ENCODE measurements at regions not wholly inside any gene's neighbourhood (a gene's known extent, or its start where the extent isn't known, plus 50 kb on each side); places are given as distances from the start of the nearest gene placed in this dataset.
"Not testable (repeated sequence)": the region's sequence is repeated elsewhere in the genome, so short reads cannot be mapped to it uniquely, and the experiment has no call there.

DNA sequence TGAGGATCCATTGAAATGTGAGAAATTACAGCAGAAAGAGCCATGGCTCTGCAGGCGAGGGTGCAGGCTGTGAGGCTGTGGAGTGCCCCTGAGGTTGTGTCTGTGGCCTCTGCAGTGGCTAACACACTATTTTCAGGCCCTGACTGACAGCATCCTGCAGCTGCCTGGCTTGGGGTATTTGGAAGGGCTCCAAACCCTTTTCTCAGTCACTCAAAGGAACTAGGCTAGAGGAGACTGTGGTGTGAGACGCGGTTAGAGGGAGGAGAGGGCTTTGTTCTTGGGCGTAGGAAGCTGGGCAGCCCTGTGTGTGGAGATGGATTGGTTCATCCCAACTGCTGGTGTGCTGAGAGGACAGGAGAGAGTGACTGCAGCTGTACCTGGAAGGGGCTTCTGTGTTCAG lies 134.9 kb downstream of the RAMP3 start:
- no peak overlapping the region for H3K4me3 ChIP-seq (replicated peaks in 1 of 2; ENCODE audit: low read depth in 2 of 2, low read length in 2 of 2)
- TF ChIP-seq, protein P1, sequence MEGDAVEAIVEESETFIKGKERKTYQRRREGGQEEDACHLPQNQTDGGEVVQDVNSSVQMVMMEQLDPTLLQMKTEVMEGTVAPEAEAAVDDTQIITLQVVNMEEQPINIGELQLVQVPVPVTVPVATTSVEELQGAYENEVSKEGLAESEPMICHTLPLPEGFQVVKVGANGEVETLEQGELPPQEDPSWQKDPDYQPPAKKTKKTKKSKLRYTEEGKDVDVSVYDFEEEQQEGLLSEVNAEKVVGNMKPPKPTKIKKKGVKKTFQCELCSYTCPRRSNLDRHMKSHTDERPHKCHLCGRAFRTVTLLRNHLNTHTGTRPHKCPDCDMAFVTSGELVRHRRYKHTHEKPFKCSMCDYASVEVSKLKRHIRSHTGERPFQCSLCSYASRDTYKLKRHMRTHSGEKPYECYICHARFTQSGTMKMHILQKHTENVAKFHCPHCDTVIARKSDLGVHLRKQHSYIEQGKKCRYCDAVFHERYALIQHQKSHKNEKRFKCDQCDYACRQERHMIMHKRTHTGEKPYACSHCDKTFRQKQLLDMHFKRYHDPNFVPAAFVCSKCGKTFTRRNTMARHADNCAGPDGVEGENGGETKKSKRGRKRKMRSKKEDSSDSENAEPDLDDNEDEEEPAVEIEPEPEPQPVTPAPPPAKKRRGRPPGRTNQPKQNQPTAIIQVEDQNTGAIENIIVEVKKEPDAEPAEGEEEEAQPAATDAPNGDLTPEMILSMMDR (IDR thresholded peaks at IDR 0.05; ENCODE audit: low read depth, low read length) = no peak
- no peak for DNase-seq (ENCODE audit: low read depth in 2 of 2)

DNA sequence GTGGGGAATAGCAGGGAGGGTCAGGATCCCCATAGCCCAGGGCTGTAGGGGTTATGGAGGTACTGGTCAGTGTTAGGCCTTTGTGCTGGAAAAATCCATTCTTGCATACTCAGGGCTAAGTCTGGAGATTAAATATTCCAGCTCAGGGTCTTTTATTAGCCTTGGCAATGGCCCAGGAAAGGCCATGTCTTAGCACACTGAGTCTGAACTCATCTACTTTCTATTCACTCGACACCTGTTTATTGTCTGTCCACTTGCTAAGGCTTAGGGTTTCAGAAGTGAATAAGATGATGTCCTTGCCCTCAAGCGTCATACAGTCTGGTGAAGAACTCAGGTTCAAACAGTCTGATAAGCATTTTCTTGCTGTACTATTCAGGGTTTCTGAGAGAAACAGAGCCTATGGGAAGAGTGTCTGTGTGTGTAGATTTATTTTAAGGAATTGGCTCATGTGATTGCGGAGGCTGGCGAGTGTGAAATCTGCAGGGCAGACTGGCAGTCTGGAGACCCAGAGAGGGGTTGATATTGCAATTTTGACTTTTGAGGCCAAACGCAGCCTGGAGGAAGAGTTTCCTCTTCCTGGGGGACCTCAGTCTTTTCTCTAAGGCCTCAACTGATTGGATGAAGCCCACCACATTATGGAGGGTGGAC lies 135.8 kb downstream of the RAMP3 start:
- no peak for DNase-seq (ENCODE audit: low read depth in 2 of 2)
- TF ChIP-seq, protein P1 (IDR thresholded peaks at IDR 0.05; ENCODE audit: low read depth, low read length) = no peak
- H3K4me3 ChIP-seq (replicated peaks in 1 of 2; ENCODE audit: low read depth in 2 of 2, low read length in 2 of 2) = no peak overlapping the region

DNA sequence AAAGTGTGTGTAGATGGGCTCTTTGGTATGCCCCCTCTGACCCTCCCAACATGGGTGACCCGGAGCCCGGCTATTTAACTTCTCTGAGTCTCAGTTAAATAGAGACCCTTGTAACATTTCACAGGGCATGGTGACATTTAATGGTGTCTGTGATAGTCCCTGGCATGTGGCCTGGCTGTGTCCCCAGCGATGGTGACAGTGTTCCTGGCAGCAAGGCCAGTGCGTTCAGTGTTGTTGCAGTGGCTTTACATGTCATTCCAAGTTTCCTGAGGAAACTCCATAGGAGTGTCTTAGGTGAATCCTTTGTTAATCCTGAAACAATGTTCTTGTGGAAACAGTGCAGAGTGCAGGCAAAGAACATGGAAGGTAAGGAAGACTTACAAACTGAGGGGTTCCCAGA lies 137.0 kb downstream of the RAMP3 start:
- TF ChIP-seq, protein P1 (IDR thresholded peaks at IDR 0.05; ENCODE audit: low read depth, low read length) = no peak
- DNase-seq (ENCODE audit: low read depth in 2 of 2) = no peak
- H3K4me3 ChIP-seq (replicated peaks in 1 of 2; ENCODE audit: low read depth in 2 of 2, low read length in 2 of 2) = no peak overlapping the region

DNA sequence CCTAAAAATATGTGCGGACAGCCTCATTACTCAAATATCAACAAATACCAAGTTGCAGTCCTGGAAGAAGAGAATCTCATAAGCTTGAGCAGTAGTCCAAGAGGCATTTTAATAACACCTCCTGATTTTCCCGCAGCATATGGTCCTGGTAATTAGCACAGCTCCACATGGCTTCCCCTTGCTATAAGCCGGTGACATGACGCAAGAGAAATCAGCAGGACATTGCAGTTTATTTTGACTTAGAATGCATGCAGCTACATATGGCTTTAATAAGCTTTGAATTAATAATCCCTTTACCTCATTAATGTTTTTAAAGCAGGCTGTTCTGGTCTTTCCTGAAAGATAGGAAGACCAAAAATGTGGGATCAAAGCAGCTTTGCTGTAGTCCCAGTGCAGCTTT lies 137.6 kb downstream of the RAMP3 start:
- DNase-seq (ENCODE audit: low read depth in 2 of 2) = no peak
- TF ChIP-seq, protein P1 (IDR thresholded peaks at IDR 0.05; ENCODE audit: low read depth, low read length) = no peak
- H3K4me3 ChIP-seq (replicated peaks in 1 of 2; ENCODE audit: low read depth in 2 of 2, low read length in 2 of 2) = no peak overlapping the region

DNA sequence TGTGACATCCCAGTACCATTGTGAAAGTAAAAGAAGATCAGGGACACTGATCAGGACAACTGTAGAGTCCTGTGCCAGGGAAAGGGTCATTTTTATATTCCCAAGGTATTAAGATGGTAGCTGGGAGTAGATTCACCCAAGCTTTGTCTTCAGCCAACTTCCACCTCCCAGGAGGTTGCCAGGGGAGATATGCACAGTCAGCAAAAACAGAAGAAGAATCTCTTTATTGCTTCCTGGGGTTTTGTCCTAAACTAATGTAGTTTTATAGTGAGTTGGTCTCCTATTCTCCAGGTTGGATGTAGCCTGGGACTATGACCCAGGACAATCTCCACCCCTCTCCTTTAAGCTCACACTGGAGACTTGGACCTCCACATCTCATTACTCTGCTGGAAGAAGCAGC lies 139.2 kb downstream of the RAMP3 start:
- DNase-seq (ENCODE audit: low read depth in 2 of 2) = no peak
- TF ChIP-seq, protein P1 (IDR thresholded peaks at IDR 0.05; ENCODE audit: low read depth, low read length) = no peak
- H3K4me3 ChIP-seq (replicated peaks in 1 of 2; ENCODE audit: low read depth in 2 of 2, low read length in 2 of 2) = no peak overlapping the region

DNA sequence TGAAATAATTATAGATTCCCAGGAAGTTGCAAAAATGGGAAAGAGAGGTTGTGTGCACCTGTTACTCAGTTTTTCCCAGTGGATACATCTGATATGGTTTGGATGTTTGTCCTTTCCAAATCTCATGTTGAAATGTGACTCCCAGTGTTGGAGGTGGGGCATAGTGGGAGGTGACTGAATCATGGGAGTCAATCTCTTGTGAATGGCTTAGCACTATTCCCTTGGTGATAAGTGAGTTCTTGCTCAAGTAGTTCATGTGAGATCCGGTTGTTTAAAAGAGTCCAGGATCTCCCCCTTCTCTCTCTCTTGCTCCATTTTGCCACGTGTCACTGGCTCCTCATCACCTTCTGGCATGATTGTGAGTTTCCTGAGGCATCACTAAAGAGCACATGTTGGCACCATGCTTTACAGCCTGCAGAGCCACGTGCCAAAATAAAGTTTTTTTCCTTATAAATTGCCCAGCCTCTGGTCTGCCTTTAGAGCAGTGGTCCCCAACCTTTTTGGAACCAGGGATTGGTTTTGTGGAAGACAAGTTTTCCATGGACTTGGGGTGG lies 149.2 kb downstream of the RAMP3 start:
- no peak for DNase-seq (ENCODE audit: low read depth in 2 of 2)
- no peak overlapping the region for H3K4me3 ChIP-seq (replicated peaks in 1 of 2; ENCODE audit: low read depth in 2 of 2, low read length in 2 of 2)
- TF ChIP-seq, protein P1 (IDR thresholded peaks at IDR 0.05; ENCODE audit: low read depth, low read length) = no peak

DNA sequence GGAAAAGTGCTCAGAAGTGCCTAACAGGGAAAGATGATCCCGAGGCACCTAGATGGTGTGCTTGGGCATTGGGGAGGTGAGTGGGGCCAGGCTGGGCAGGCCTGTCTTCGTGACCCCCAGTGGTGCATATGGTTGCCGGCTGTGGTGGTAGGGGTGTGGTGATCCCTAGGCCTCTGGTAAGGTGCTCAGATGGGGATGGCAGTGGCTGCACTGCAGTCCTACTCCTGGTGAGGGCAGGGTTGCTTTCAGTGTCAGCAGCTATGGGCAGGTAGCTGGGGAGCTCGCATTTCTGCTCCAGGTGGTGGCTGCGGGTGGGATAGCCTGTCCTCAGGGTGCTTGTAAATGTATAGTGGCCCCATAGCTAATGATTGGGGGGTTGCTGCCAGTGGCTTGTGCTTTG lies 154.0 kb downstream of the RAMP3 start:
- TF ChIP-seq, protein P1 (IDR thresholded peaks at IDR 0.05; ENCODE audit: low read depth, low read length) = no peak
- H3K4me3 ChIP-seq (replicated peaks in 1 of 2; ENCODE audit: low read depth in 2 of 2, low read length in 2 of 2) = no peak overlapping the region
- no peak for DNase-seq (ENCODE audit: low read depth in 2 of 2)

DNA sequence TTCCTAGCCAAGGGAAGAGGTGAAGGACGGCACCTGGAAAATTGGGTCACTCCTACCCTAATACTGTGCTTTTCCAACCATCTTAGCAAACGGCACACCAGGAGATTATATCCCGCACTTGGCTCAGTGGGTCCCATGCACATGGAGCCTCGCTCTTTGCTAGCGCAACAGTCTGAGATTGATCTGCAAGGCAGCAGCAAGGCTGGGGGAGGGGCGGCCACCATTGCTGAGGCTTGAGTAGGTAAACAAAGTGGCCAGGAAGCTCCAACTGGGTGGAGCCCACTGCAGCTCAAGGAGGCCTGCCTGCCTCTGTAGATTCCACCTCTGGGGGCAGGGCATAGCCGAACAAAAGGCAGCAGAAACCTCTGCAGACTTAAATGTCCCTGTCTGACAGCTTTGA lies 157.9 kb downstream of the RAMP3 start:
- not testable (repeated sequence) for DNase-seq (ENCODE audit: low read depth in 2 of 2)

More for the DNA sequence above, 157.9 kb downstream of the RAMP3 start:
- H3K4me3 ChIP-seq (replicated peaks in 1 of 2; ENCODE audit: low read depth in 2 of 2, low read length in 2 of 2) = not testable (repeated sequence)
